CD4-positive, alpha-beta memory T cell (primary cell): ENCODE measurements at regions not wholly inside any gene's neighbourhood (a gene's known extent, or its start where the extent isn't known, plus 50 kb on each side); places are given as distances from the start of the nearest gene placed in this dataset.

Source experiments
- CTCF ChIA-PET: fragments of 350-600 bp; sonication (Branson Sonifier 250); formaldehyde crosslinking; loops from one replicate; lab custom pipeline; 2021; ENCODE audit warnings: inconsistent platforms; ENCODE audit not compliant: partially characterized antibody; lab: Charles Lee
- POLR2A ChIA-PET: fragments of 350-600 bp; sonication (Branson Sonifier 250); formaldehyde crosslinking; loops from one replicate; lab custom pipeline; 2021; ENCODE audit not compliant: partially characterized antibody; lab: Charles Lee
- DNase-seq, 5 donors: peaks; one replicate each; pipeline versions ENCODE4 v3.0.0 to v3.0.0-alpha.2; 2020 to 2022; ENCODE audit warnings: mixed read lengths in 1 of 5
- H3K27ac ChIP-seq: one replicate; pipeline ENCODE4 v1.7.0; 2013; ENCODE audit warnings: low read depth, low read length
- H3K27me3 ChIP-seq: 2 replicates; pipeline ENCODE4 v1.7.0; 2013; ENCODE audit warnings: mild to moderate bottlenecking, low read length, moderate library complexity; ENCODE audit not compliant: insufficient read depth
- H3K36me3 ChIP-seq: 2 replicates; pipeline ENCODE4 v1.7.0; 2013; ENCODE audit warnings: mild to moderate bottlenecking, low read length, moderate library complexity; ENCODE audit not compliant: insufficient read depth
- H3K4me1 ChIP-seq: 2 replicates; pipeline ENCODE4 v1.7.0; 2013; ENCODE audit warnings: mild to moderate bottlenecking, low read length, moderate library complexity; ENCODE audit not compliant: insufficient read depth
- H3K4me3 ChIP-seq, 2 donors: one replicate each; pipeline ENCODE4 v1.7.0; 2013; ENCODE audit warnings: low read length in 2 of 2, mild to moderate bottlenecking in 1 of 2
- H3K9me3 ChIP-seq, 2 donors: one replicate each; pipeline ENCODE4 v1.7.0; 2013; ENCODE audit warnings: low read length in 2 of 2, control low read depth in 1 of 2; ENCODE audit not compliant: control insufficient read depth in 1 of 2
- H3K27ac Mint-ChIP-seq, 7 donors: one replicate each; pipeline ENCODE4 v1.8.0; 2020 to 2021; ENCODE audit warnings: mixed read lengths in 7 of 7, mild to moderate bottlenecking in 6 of 7, inconsistent platforms in 3 of 7, moderate library complexity in 3 of 7
- H3K27me3 Mint-ChIP-seq, 2 donors: one replicate each; pipeline ENCODE4 v1.8.0; 2020 to 2021; ENCODE audit warnings: mixed read lengths in 2 of 2
- H3K36me3 Mint-ChIP-seq, 2 donors: one replicate each; pipeline ENCODE4 v1.8.0; 2020 to 2021; ENCODE audit warnings: mixed read lengths in 2 of 2, inconsistent platforms in 1 of 2, mild to moderate bottlenecking in 1 of 2
- H3K4me1 Mint-ChIP-seq, 4 donors: one replicate each; pipeline ENCODE4 v1.8.0; 2020 to 2021; ENCODE audit warnings: mixed read lengths in 4 of 4, mild to moderate bottlenecking in 1 of 4
- H3K4me3 Mint-ChIP-seq, 8 donors: one replicate each; pipeline ENCODE4 v1.8.0; 2020 to 2021; ENCODE audit warnings: mixed read lengths in 8 of 8, mild to moderate bottlenecking in 7 of 8, moderate library complexity in 6 of 8, inconsistent platforms in 3 of 8
- H3K9me3 Mint-ChIP-seq, 8 donors: one replicate each; pipeline ENCODE4 v1.8.0; 2020 to 2021; ENCODE audit warnings: mixed read lengths in 8 of 8, mild to moderate bottlenecking in 5 of 8, inconsistent platforms in 3 of 8, moderate library complexity in 1 of 8
- intact Hi-C: fragments of 100-400 bp; cut with micrococcal nuclease; formaldehyde crosslinking; loops from one replicate; pipeline ENCODE4 v1.15.1; 2023

DNA sequence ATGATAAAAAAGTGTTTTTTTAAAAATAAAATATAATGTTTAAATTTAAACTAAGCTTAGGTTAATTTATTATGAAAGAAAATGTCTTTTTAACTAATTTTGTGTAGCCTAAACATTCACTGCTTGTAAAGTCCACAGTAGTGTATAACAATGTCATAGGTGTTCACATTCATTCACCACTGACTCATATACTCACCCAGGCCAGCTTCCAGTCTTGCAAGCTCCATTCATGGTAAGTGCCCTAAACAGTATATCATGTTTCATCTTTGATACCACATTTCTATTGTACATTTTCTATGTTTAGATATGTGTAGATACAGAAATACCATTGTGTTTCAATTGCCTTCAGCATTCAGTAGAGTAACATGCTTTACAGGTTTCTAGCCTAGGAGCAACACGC, 530.3 kb downstream of the EPHA5 start:
- Histone ChIP-seq H3K36me3 (no peaks in the 10 kb centered on the region), H3K4me3 (no peak overlapping the region), H3K27ac (no peak overlapping the region), H3K4me1 (no peaks in the 10 kb centered on the region), H3K9me3 (peaks cover 0 to 4% of the 10 kb centered on the region in 2 donors), H3K27me3 (no peaks in the 10 kb centered on the region)
- ChIA-PET CTCF (no interaction called here), POLR2A (no interaction called here)
- peaks cover 5 to 34% (median 18%) of the 10 kb centered on the region in 8 donors for H3K9me3 Mint-ChIP-seq
- no peaks in the 10 kb centered on the region for H3K27me3 Mint-ChIP-seq
- no peaks in the 10 kb centered on the region for H3K4me1 Mint-ChIP-seq
- DNase-seq = no peak
- no peak overlapping the region for H3K27ac Mint-ChIP-seq
- H3K4me3 Mint-ChIP-seq = no peak overlapping the region
- no peaks in the 10 kb centered on the region for H3K36me3 Mint-ChIP-seq
- intact Hi-C loops = no loop called here

DNA sequence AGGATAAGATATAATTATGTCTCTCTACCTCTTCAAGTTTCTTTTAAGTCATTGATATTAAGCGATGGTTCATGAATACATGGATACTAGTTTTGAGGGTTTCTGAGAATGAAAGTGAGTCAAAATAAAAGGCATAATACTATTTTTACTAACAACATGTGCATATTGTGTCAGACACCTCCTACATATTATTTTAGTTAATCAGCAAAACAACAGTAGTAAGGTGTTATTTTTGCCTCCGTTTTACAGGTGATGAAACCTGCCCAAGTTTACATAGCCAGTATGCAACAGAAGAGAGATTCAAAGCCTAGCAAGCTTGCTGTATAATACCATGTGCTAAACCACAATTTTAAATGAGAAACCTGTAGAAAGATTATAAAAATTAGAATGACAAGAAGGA, 544.1 kb downstream of the EPHA5 start:
- Mint-ChIP-seq H3K4me1 (no peaks in the 10 kb centered on the region), H3K4me3 (no peak overlapping the region), H3K36me3 (no peaks in the 10 kb centered on the region), H3K9me3 (peaks cover 0 to 7% (median 2%) of the 10 kb centered on the region in 8 donors), H3K27ac (no peak overlapping the region), H3K27me3 (no peaks in the 10 kb centered on the region)
- Histone ChIP-seq H3K27ac (no peak overlapping the region), H3K4me3 (no peak overlapping the region), H3K36me3 (no peaks in the 10 kb centered on the region), H3K27me3 (no peaks in the 10 kb centered on the region), H3K4me1 (no peaks in the 10 kb centered on the region), H3K9me3 (no peaks in the 10 kb centered on the region)
- ChIA-PET POLR2A (no interaction called here), CTCF (no interaction called here)
- intact Hi-C loops = no loop called here
- DNase-seq = no peak

DNA sequence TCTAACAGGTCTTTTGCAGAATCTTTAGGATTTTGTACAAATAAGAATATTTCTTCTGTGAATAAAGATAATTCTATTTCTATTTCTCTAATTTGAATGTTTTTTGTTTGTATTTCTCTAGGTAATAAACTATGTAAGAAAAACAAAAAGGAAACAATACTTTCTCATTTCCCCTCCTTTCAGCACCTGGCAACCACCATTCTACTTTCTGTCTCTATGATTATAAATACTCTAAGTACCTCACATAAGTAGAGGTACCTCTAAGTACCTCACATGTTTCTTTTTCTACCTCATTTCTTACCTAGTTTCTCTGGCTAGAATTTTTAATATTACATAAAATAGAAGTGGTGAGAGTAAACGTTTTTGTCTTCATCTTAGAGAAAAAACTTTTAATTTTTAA, 550.0 kb downstream of the EPHA5 start:
- DNase-seq = no peak
- Mint-ChIP-seq H3K9me3 (peaks cover 3 to 12% (median 8%) of the 10 kb centered on the region in 8 donors), H3K4me1 (no peaks in the 10 kb centered on the region), H3K4me3 (no peak overlapping the region), H3K36me3 (no peaks in the 10 kb centered on the region), H3K27ac (no peak overlapping the region), H3K27me3 (no peaks in the 10 kb centered on the region)
- H3K27ac ChIP-seq = no peak overlapping the region
- H3K9me3 ChIP-seq = no peaks in the 10 kb centered on the region
- no peaks in the 10 kb centered on the region for H3K27me3 ChIP-seq
- H3K4me1 ChIP-seq = no peaks in the 10 kb centered on the region
- intact Hi-C loops = no loop called here
- no peaks in the 10 kb centered on the region for H3K36me3 ChIP-seq
- no peak overlapping the region for H3K4me3 ChIP-seq
- CTCF ChIA-PET = no interaction called here
- POLR2A ChIA-PET = no interaction called here

DNA sequence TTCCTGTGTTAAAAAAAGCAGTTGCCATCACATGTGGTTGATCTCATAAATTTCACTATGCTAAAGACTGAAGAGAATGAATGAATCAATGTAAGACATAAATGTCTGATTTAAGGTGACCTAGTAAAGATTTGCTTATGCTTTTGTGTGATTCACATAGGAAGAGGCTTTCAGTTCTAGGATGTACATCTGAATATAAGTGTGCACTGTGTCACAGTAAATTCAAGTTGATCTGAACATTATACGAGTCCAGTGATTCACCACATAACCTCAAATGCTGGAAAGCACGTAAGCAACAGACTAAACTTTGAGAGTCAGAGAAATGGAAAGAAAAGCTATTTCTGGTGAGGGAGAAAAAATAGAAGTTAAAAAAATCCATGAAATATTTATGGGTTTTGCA, 567.9 kb downstream of the EPHA5 start:
- Histone ChIP-seq H3K4me1 (no peaks in the 10 kb centered on the region), H3K9me3 (no peaks in the 10 kb centered on the region), H3K4me3 (no peak overlapping the region), H3K36me3 (no peaks in the 10 kb centered on the region), H3K27me3 (no peaks in the 10 kb centered on the region), H3K27ac (no peak overlapping the region)
- no peaks in the 10 kb centered on the region for H3K36me3 Mint-ChIP-seq
- H3K27ac Mint-ChIP-seq = no peak overlapping the region
- H3K4me3 Mint-ChIP-seq = no peak overlapping the region
- CTCF ChIA-PET = no interaction called here
- intact Hi-C loops = no loop called here
- DNase-seq = no peak
- no peaks in the 10 kb centered on the region for H3K4me1 Mint-ChIP-seq
- H3K27me3 Mint-ChIP-seq = no peaks in the 10 kb centered on the region
- POLR2A ChIA-PET = no interaction called here
- peaks cover 0 to 17% (median 7%) of the 10 kb centered on the region in 8 donors for H3K9me3 Mint-ChIP-seq

DNA sequence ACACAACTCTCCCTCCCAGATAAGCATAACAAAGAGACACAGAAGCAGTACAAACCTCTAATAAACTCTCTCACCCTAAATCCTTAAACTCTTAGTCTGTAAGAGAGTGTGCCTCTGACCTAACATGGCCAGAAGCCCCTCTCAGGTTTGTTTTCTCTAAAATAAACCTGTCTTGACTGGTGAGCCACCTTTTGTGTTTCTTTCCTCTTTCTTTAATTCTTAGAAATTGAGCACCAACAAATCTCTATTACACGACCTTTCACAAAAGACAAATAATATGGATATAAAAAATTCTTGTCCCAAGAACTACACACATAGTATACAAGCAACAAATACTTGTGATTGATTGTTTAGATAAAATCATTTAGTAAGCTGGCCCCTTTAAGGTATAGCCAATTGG, 573.7 kb downstream of the EPHA5 start:
- Histone ChIP-seq H3K27me3 (no peaks in the 10 kb centered on the region), H3K9me3 (no peaks in the 10 kb centered on the region), H3K27ac (no peak overlapping the region), H3K4me1 (no peaks in the 10 kb centered on the region), H3K4me3 (no peak overlapping the region), H3K36me3 (no peaks in the 10 kb centered on the region)
- Mint-ChIP-seq H3K4me1 (no peaks in the 10 kb centered on the region), H3K9me3 (peaks cover 0 to 18% (median 3%) of the 10 kb centered on the region in 8 donors), H3K27me3 (no peaks in the 10 kb centered on the region), H3K4me3 (no peak overlapping the region), H3K27ac (no peak overlapping the region), H3K36me3 (no peaks in the 10 kb centered on the region)
- DNase-seq = no peak
- ChIA-PET POLR2A (no interaction called here), CTCF (no interaction called here)
- intact Hi-C loops = no loop called here

DNA sequence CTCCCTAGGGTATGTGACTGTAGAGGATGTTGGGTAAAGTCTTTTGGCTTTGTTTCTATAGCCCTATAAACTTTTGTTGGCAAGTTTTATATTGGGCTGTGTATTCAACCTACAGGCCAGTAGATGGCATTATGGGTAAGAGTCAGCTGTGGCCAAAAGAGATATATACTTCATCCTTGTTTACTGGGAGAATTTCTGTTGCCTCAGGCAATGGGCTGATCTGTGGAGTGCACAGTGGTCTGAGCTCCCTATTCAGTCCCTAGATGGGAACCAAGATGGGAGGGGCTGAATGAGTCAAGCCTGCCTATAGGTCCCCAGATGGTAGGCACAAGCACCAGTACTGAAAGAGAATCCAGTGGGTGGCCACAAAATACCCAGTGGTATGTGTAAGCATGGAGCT, 580.6 kb downstream of the EPHA5 start:
- Histone ChIP-seq H3K4me1 (no peaks in the 10 kb centered on the region), H3K27ac (no peak overlapping the region), H3K36me3 (no peaks in the 10 kb centered on the region), H3K4me3 (no peak overlapping the region), H3K27me3 (no peaks in the 10 kb centered on the region), H3K9me3 (no peaks in the 10 kb centered on the region)
- ChIA-PET POLR2A (no interaction called here), CTCF (no interaction called here)
- Mint-ChIP-seq H3K27me3 (no peaks in the 10 kb centered on the region), H3K36me3 (no peaks in the 10 kb centered on the region), H3K27ac (no peak overlapping the region), H3K4me3 (no peak overlapping the region), H3K9me3 (peaks cover 0 to 13% (median 3%) of the 10 kb centered on the region in 8 donors), H3K4me1 (no peaks in the 10 kb centered on the region)
- DNase-seq = no peak
- intact Hi-C loops = no loop called here

DNA sequence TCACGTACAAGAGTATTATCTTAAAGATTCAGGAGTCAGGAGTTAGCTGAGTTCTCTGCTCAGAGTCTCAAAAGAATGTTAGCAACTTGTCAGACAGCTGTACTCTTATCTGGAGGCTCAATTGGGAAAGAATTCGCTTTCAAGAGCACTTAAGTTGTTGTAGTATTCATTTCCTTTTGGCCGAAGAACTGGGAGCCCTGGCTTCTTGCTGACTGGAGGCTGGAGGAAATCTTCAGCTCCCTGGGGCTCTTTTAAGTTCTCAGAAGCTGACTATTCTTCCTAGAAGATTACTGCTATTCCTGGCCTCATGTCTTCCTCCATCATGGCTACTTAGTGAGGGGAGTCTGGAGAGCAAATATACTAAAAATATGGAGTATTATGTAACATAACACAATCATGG, 587.2 kb downstream of the EPHA5 start:
- no peaks in the 10 kb centered on the region for H3K36me3 ChIP-seq
- H3K4me1 Mint-ChIP-seq = no peaks in the 10 kb centered on the region
- peaks cover 0 to 8% (median 5%) of the 10 kb centered on the region in 8 donors for H3K9me3 Mint-ChIP-seq
- no peaks in the 10 kb centered on the region for H3K4me1 ChIP-seq
- no peaks in the 10 kb centered on the region for H3K27me3 ChIP-seq
- ChIA-PET CTCF (no interaction called here), POLR2A (no interaction called here)
- no peak overlapping the region for H3K27ac ChIP-seq
- no peak overlapping the region for H3K4me3 Mint-ChIP-seq
- no peaks in the 10 kb centered on the region for H3K36me3 Mint-ChIP-seq
- H3K4me3 ChIP-seq = no peak overlapping the region
- H3K27me3 Mint-ChIP-seq = no peaks in the 10 kb centered on the region
- intact Hi-C loops = no loop called here
- no peak for DNase-seq
- H3K9me3 ChIP-seq = no peaks in the 10 kb centered on the region
- no peak overlapping the region for H3K27ac Mint-ChIP-seq

DNA sequence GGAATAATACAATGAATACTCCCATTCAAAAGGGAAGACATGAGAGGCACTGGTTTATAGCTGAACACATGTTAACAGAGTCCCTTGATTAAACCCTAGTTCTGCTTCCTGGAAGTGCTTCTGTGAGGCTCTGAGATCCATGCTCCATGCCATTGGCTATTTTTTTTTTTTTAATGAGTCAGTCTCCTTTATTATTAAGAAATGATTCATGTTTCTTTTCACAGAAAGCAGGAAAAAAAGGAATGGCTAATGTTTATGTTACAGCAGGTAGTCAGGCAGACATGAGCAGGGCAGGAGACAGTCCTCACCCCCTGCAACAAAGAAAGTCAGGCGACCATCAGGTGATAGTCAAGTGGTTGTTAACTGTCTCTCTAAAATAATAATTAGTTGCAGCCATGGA, 598.7 kb downstream of the EPHA5 start:
- Histone ChIP-seq H3K36me3 (no peaks in the 10 kb centered on the region), H3K9me3 (no peaks in the 10 kb centered on the region), H3K4me3 (no peak overlapping the region), H3K4me1 (no peaks in the 10 kb centered on the region), H3K27ac (no peak overlapping the region), H3K27me3 (no peaks in the 10 kb centered on the region)
- H3K4me3 Mint-ChIP-seq = no peak overlapping the region
- CTCF ChIA-PET = no interaction called here
- no peaks in the 10 kb centered on the region for H3K27me3 Mint-ChIP-seq
- POLR2A ChIA-PET = no interaction called here
- H3K36me3 Mint-ChIP-seq = no peaks in the 10 kb centered on the region
- H3K9me3 Mint-ChIP-seq = peaks cover 0 to 10% (median 4%) of the 10 kb centered on the region in 8 donors
- H3K27ac Mint-ChIP-seq = no peak overlapping the region
- no peak for DNase-seq
- H3K4me1 Mint-ChIP-seq = no peaks in the 10 kb centered on the region
- intact Hi-C loops = no loop called here
